SK-N-SH treated with all-trans-retinoic acid at 6 μM for 48 hours (cell line): ENCODE measurements at regions not wholly inside any gene's neighbourhood (a gene's known extent, or its start where the extent isn't known, plus 50 kb on each side); places are given as distances from the start of the nearest gene placed in this dataset.

Experiments
- ATAC-seq: fragments of 200-7000 bp; cut with Tn5 transposase; 3 replicates; pipeline ENCODE4 v1.9.1; 2020; ENCODE audit warnings: mild to moderate bottlenecking, moderate library complexity
- ARNTL ChIP-seq: fragments of 450-650 bp; formaldehyde crosslinking; IDR thresholded peaks from 2 replicates; pipeline ENCODE4 v1.5.0; 2020; ENCODE audit warnings: low read depth, mild to moderate bottlenecking, moderate library complexity, borderline replicate concordance
- BACH2 ChIP-seq: fragments of 250-450 bp; sonication (Bioruptor Pico); IDR thresholded peaks from 2 replicates; pipeline ENCODE4 v1.9.0; 2021; ENCODE audit warnings: mild to moderate bottlenecking, borderline replicate concordance
- CSDC2 ChIP-seq: fragments of 250-450 bp; sonication (Bioruptor Pico); IDR thresholded peaks from 2 replicates; pipeline ENCODE4 v1.5.0; 2020; ENCODE audit warnings: mild to moderate bottlenecking, moderate library complexity
- ESRRG ChIP-seq: fragments of 250-450 bp; sonication (Bioruptor Pico); IDR thresholded peaks from 2 replicates; pipeline ENCODE4 v1.6.1; 2021; ENCODE audit warnings: mild to moderate bottlenecking
- GLIS3 ChIP-seq: fragments of 250-450 bp; sonication (Bioruptor Pico); IDR thresholded peaks from 2 replicates; pipeline ENCODE4 v1.5.0; 2020; ENCODE audit warnings: mild to moderate bottlenecking, moderate library complexity
- ISL1 ChIP-seq: fragments of 250-450 bp; sonication (Bioruptor Pico); IDR thresholded peaks from 2 replicates; pipeline ENCODE4 v2.1.2; 2022; ENCODE audit warnings: mild to moderate bottlenecking, moderate library complexity
- OSR1 ChIP-seq: fragments of 250-450 bp; sonication (Bioruptor Pico); IDR thresholded peaks from 2 replicates; pipeline ENCODE4 v1.8.0; 2022; ENCODE audit warnings: moderate library complexity, mild to moderate bottlenecking, inconsistent platforms
- RARB ChIP-seq: fragments of 250-450 bp; sonication (Bioruptor Pico); IDR thresholded peaks from 2 replicates; pipeline ENCODE4 v1.8.0; 2021; ENCODE audit warnings: mild to moderate bottlenecking, moderate library complexity
- TCF4 ChIP-seq: fragments of 250-450 bp; sonication (Bioruptor Pico); IDR thresholded peaks from 2 replicates; pipeline ENCODE4 v1.8.0; 2021; ENCODE audit warnings: mild to moderate bottlenecking, moderate library complexity, borderline replicate concordance
- TOX ChIP-seq: fragments of 250-450 bp; sonication (Bioruptor Pico); IDR thresholded peaks from 2 replicates; pipeline ENCODE4 v1.8.0; 2021; ENCODE audit warnings: mild to moderate bottlenecking, moderate library complexity, borderline replicate concordance
- ZC3H10 ChIP-seq: fragments of 250-450 bp; sonication (Bioruptor Pico); IDR thresholded peaks from 2 replicates; pipeline ENCODE4 v1.5.1; 2021; ENCODE audit warnings: mild to moderate bottlenecking, moderate library complexity
- ZFP3 ChIP-seq: fragments of 250-450 bp; sonication (Bioruptor Pico); IDR thresholded peaks from 2 replicates; pipeline ENCODE4 v1.5.0; 2020; ENCODE audit warnings: mild to moderate bottlenecking, moderate library complexity
- ZFP30 ChIP-seq: fragments of 450-650 bp; formaldehyde crosslinking; IDR thresholded peaks from 2 replicates; pipeline ENCODE4 v1.5.0; 2022; ENCODE audit warnings: mild to moderate bottlenecking, moderate library complexity
- ZNF565 ChIP-seq: fragments of 450-650 bp; formaldehyde crosslinking; conservative IDR thresholded peaks from 2 replicates; pipeline ENCODE4 v1.5.0; 2020; ENCODE audit warnings: low read depth, mild to moderate bottlenecking, moderate library complexity
- ZNF70 ChIP-seq: fragments of 450-650 bp; formaldehyde crosslinking; IDR thresholded peaks from 2 replicates; pipeline ENCODE4 v1.5.0; 2020; ENCODE audit warnings: mild to moderate bottlenecking, moderate library complexity
- ZNF8 ChIP-seq: fragments of 450-650 bp; formaldehyde crosslinking; IDR thresholded peaks from 2 replicates; pipeline ENCODE4 v1.5.0; 2020; ENCODE audit warnings: mild to moderate bottlenecking, moderate library complexity
- TF ChIP-seq, protein P1 (sequence below): fragments of 250-450 bp; sonication (Bioruptor Pico); IDR thresholded peaks from 2 replicates; pipeline ENCODE4 v1.8.0; 2021; ENCODE audit warnings: low read depth, mild to moderate bottlenecking, moderate library complexity, borderline replicate concordance
- TF ChIP-seq, protein P2 (sequence below): fragments of 250-450 bp; sonication (Bioruptor Pico); IDR thresholded peaks from 2 replicates; pipeline ENCODE4 v1.8.0; 2020; ENCODE audit warnings: mild to moderate bottlenecking, moderate library complexity, borderline replicate concordance
- TF ChIP-seq, protein P3 (sequence below): fragments of 250-450 bp; sonication (Bioruptor Pico); IDR thresholded peaks from 2 replicates; pipeline ENCODE4 v1.5.1; 2020; ENCODE audit warnings: low read depth, mild to moderate bottlenecking, moderate library complexity
- TF ChIP-seq, protein P4 (sequence below): fragments of 250-450 bp; sonication (Bioruptor Pico); IDR thresholded peaks from 2 replicates; pipeline ENCODE4 v1.5.1; 2021; ENCODE audit warnings: mild to moderate bottlenecking, moderate library complexity
- TF ChIP-seq, protein P5 (sequence below): fragments of 250-450 bp; sonication (Bioruptor Pico); IDR thresholded peaks from 2 replicates; pipeline ENCODE4 v1.5.0; 2020; ENCODE audit warnings: mild to moderate bottlenecking, moderate library complexity

DNA sequence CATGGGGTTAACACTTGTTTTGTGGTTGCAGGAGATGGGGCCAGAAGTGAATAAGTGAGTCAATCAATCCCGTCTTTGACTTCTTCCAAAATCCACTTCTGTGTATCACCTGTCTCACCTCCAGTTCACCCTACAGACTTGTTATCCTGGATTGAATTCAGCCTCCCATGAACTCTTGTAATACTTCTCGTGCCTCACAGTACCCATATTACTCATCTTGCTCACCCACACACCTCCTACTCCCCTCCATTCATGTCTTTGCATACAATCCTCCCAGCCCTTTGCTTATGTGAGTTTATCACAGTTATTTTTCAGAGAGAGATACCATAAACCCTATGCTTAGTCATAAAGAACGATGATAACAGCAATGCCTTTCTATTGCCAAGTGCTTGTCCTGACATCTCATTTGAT lies 52.9 kb upstream of the PAPPA start:
- ATAC-seq = no peak
- no peak for TF ChIP-seq TCF4
- no peak for TF ChIP-seq RARB
- TF ChIP-seq, protein P1, sequence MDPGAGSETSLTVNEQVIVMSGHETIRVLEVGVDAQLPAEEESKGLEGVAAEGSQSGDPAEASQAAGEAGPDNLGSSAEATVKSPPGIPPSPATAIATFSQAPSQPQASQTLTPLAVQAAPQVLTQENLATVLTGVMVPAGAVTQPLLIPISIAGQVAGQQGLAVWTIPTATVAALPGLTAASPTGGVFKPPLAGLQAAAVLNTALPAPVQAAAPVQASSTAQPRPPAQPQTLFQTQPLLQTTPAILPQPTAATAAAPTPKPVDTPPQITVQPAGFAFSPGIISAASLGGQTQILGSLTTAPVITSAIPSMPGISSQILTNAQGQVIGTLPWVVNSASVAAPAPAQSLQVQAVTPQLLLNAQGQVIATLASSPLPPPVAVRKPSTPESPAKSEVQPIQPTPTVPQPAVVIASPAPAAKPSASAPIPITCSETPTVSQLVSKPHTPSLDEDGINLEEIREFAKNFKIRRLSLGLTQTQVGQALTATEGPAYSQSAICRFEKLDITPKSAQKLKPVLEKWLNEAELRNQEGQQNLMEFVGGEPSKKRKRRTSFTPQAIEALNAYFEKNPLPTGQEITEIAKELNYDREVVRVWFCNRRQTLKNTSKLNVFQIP = no peak
- TF ChIP-seq ZNF70 = no peak
- TF ChIP-seq, protein P2, sequence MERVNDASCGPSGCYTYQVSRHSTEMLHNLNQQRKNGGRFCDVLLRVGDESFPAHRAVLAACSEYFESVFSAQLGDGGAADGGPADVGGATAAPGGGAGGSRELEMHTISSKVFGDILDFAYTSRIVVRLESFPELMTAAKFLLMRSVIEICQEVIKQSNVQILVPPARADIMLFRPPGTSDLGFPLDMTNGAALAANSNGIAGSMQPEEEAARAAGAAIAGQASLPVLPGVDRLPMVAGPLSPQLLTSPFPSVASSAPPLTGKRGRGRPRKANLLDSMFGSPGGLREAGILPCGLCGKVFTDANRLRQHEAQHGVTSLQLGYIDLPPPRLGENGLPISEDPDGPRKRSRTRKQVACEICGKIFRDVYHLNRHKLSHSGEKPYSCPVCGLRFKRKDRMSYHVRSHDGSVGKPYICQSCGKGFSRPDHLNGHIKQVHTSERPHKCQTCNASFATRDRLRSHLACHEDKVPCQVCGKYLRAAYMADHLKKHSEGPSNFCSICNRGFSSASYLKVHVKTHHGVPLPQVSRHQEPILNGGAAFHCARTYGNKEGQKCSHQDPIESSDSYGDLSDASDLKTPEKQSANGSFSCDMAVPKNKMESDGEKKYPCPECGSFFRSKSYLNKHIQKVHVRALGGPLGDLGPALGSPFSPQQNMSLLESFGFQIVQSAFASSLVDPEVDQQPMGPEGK (CRISPR knock-in tag) = no peak
- no peak for TF ChIP-seq GLIS3 (CRISPR knock-in tag)
- TF ChIP-seq TOX = no peak
- no peak for TF ChIP-seq ARNTL

DNA sequence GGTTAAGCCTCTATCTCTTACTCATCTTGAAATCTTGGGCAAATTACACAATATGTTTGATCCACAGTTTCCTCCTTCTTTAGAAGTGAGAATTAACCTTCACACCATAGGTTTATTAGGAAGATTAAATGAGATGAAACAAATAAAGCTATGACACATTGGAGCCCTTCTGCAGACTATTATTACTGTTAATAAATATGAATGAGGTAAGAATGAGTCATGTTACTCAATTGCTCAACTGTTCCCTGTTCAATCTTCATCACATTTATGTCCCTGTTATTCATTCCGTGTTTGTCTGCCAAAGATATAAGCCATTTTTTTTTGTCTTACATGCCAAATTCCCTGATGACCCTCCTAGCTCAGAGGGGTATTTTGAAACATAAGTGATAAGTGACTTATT lies 52.1 kb upstream of the PAPPA start:
- ATAC-seq = no peak
- TF ChIP-seq ZNF565 (CRISPR knock-in tag) (no peak), ZNF70 (no peak), RARB (no peak), ISL1 (CRISPR knock-in tag) (no peak), ZNF8 (no peak), ZFP30 (CRISPR knock-in tag) (no peak), BACH2 (no peak), ARNTL (no peak)
- TF ChIP-seq, protein P3, sequence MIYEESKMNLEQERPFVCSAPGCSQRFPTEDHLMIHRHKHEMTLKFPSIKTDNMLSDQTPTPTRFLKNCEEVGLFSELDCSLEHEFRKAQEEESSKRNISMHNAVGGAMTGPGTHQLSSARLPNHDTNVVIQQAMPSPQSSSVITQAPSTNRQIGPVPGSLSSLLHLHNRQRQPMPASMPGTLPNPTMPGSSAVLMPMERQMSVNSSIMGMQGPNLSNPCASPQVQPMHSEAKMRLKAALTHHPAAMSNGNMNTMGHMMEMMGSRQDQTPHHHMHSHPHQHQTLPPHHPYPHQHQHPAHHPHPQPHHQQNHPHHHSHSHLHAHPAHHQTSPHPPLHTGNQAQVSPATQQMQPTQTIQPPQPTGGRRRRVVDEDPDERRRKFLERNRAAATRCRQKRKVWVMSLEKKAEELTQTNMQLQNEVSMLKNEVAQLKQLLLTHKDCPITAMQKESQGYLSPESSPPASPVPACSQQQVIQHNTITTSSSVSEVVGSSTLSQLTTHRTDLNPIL (CRISPR knock-in tag) = no peak

DNA sequence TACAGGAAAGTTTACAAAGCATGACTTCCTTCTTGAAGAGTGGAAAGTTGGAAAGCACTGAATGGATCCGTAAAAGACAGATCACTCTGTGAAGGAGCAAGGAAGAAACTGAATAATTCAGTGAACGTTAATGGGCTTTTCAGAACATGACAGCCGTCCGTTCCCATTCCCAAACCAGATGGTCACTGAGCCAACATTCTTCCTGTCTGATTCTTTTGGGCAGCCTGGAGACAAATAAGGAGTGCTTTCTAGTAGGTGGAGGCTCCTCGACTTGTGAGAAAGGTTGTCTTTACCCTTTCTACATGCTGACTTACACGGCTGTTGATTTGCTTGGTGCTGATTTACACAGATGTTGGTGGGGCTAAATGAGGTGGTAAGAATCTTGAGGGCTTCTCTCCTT lies 51.0 kb upstream of the PAPPA start:
- no peak for ATAC-seq

More for the DNA sequence above, 51.0 kb upstream of the PAPPA start:
- no peak for TF ChIP-seq BACH2
- TF ChIP-seq ZNF565 (CRISPR knock-in tag) = no peak
- TF ChIP-seq, protein P3 (CRISPR knock-in tag) = no peak
- no peak for TF ChIP-seq ZNF70
- no peak for TF ChIP-seq TOX
- TF ChIP-seq ISL1 (CRISPR knock-in tag) = no peak
- TF ChIP-seq, protein P4, sequence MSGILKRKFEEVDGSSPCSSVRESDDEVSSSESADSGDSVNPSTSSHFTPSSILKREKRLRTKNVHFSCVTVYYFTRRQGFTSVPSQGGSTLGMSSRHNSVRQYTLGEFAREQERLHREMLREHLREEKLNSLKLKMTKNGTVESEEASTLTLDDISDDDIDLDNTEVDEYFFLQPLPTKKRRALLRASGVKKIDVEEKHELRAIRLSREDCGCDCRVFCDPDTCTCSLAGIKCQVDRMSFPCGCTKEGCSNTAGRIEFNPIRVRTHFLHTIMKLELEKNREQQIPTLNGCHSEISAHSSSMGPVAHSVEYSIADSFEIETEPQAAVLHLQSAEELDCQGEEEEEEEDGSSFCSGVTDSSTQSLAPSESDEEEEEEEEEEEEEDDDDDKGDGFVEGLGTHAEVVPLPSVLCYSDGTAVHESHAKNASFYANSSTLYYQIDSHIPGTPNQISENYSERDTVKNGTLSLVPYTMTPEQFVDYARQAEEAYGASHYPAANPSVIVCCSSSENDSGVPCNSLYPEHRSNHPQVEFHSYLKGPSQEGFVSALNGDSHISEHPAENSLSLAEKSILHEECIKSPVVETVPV (CRISPR knock-in tag) = no peak
- no peak for TF ChIP-seq ZC3H10 (CRISPR knock-in tag)
- TF ChIP-seq, protein P5, sequence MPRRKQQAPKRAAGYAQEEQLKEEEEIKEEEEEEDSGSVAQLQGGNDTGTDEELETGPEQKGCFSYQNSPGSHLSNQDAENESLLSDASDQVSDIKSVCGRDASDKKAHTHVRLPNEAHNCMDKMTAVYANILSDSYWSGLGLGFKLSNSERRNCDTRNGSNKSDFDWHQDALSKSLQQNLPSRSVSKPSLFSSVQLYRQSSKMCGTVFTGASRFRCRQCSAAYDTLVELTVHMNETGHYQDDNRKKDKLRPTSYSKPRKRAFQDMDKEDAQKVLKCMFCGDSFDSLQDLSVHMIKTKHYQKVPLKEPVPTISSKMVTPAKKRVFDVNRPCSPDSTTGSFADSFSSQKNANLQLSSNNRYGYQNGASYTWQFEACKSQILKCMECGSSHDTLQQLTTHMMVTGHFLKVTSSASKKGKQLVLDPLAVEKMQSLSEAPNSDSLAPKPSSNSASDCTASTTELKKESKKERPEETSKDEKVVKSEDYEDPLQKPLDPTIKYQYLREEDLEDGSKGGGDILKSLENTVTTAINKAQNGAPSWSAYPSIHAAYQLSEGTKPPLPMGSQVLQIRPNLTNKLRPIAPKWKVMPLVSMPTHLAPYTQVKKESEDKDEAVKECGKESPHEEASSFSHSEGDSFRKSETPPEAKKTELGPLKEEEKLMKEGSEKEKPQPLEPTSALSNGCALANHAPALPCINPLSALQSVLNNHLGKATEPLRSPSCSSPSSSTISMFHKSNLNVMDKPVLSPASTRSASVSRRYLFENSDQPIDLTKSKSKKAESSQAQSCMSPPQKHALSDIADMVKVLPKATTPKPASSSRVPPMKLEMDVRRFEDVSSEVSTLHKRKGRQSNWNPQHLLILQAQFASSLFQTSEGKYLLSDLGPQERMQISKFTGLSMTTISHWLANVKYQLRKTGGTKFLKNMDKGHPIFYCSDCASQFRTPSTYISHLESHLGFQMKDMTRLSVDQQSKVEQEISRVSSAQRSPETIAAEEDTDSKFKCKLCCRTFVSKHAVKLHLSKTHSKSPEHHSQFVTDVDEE (CRISPR knock-in tag) = no peak
- no peak for TF ChIP-seq RARB
- TF ChIP-seq OSR1 (CRISPR knock-in tag) = no peak
- no peak for TF ChIP-seq TCF4
- TF ChIP-seq CSDC2 (CRISPR knock-in tag) = no peak
- no peak for TF ChIP-seq ZFP3 (CRISPR knock-in tag)
- TF ChIP-seq ESRRG (CRISPR knock-in tag) = no peak
